ENCODE measurements at regions not wholly inside any gene's neighbourhood (a gene's known extent, or its start where the extent isn't known, plus 50 kb on each side); places are given as distances from the start of the nearest gene placed in this dataset.
"Not testable (repeated sequence)": the region's sequence is repeated elsewhere in the genome, so short reads cannot be mapped to it uniquely, and the experiment has no call there.

GRCh38 chr4:53852343-53852742 is 212.1 kb downstream of the CHIC2 start:
- DNase-seq (ENCODE audit: low read depth): no peak
- TF ChIP-seq CTCF (IDR thresholded peaks at IDR 0.05; ENCODE audit: insufficient read depth, low read depth, low read length, missing control alignments): no peak
- no peak overlapping the region for H3K4me3 ChIP-seq (ENCODE audit: low read length)

- no peak overlapping the region for H3K4me3 ChIP-seq (ENCODE audit: low read length)
- no peak for DNase-seq (ENCODE audit: low read depth)
- no peak for TF ChIP-seq CTCF (IDR thresholded peaks at IDR 0.05; ENCODE audit: insufficient read depth, low read depth, low read length, missing control alignments)
Observed at GRCh38 chr4:53847965-53848364, 216.4 kb downstream of the CHIC2 start.

- no peak for DNase-seq (ENCODE audit: low read depth)
- H3K4me3 ChIP-seq (ENCODE audit: low read length): no peak overlapping the region
- no peak for TF ChIP-seq CTCF (IDR thresholded peaks at IDR 0.05; ENCODE audit: insufficient read depth, low read depth, low read length, missing control alignments)
Observed at GRCh38 chr4:53844551-53844950, 219.9 kb downstream of the CHIC2 start.

GRCh38 chr4:53844133-53844532 is 220.3 kb downstream of the CHIC2 start:
- no peak for DNase-seq (ENCODE audit: low read depth)
- TF ChIP-seq CTCF (IDR thresholded peaks at IDR 0.05; ENCODE audit: insufficient read depth, low read depth, low read length, missing control alignments): no peak

GRCh38 chr4:53841711-53842110 is 222.7 kb downstream of the CHIC2 start:
- DNase-seq (ENCODE audit: low read depth): no peak
- no peak overlapping the region for H3K4me3 ChIP-seq (ENCODE audit: low read length)
- TF ChIP-seq CTCF (IDR thresholded peaks at IDR 0.05; ENCODE audit: insufficient read depth, low read depth, low read length, missing control alignments): no peak

More at GRCh38 chr4:53844133-53844532, 220.3 kb downstream of the CHIC2 start:
- no peak overlapping the region for H3K4me3 ChIP-seq (ENCODE audit: low read length)

GRCh38 chr4:53840643-53841042 is 223.8 kb downstream of the CHIC2 start:
- TF ChIP-seq CTCF (IDR thresholded peaks at IDR 0.05; ENCODE audit: insufficient read depth, low read depth, low read length, missing control alignments): no peak
- H3K4me3 ChIP-seq (ENCODE audit: low read length): no peak overlapping the region
- DNase-seq (ENCODE audit: low read depth): peak; percentile 71

- H3K4me3 ChIP-seq (ENCODE audit: low read length); DNase-seq (ENCODE audit: low read depth): not testable (repeated sequence)
Observed at GRCh38 chr4:53833302-53834003, 231.0 kb downstream of the CHIC2 start.
